Neuronal stem cell (in vitro differentiated cells): ENCODE measurements at regions not wholly inside any gene's neighbourhood (a gene's known extent, or its start where the extent isn't known, plus 50 kb on each side); places are given as distances from the start of the nearest gene placed in this dataset.

Source experiments
- DNase-seq: peaks from one replicate; pipeline ENCODE4 v3.0.0-alpha.2; 2013; ENCODE audit warnings: low spot score
- H2AFZ ChIP-seq: one replicate; pipeline ENCODE4 v1.6.1; 2013; ENCODE audit warnings: mild to moderate bottlenecking, low read length, inconsistent platforms
- H2AK5ac ChIP-seq: 2 replicates; pipeline ENCODE4 v1.6.1; 2013; ENCODE audit warnings: low read depth, mild to moderate bottlenecking, inconsistent platforms, low read length, moderate library complexity, mixed read lengths
- H2BK120ac ChIP-seq: 2 replicates; pipeline ENCODE4 v1.6.1; 2013; ENCODE audit warnings: low read depth, mild to moderate bottlenecking, inconsistent platforms, low read length, moderate library complexity, mixed read lengths
- H2BK12ac ChIP-seq: one replicate; pipeline ENCODE4 v1.6.1; 2013; ENCODE audit warnings: low read length, inconsistent platforms
- H2BK15ac ChIP-seq: 2 replicates; pipeline ENCODE4 v1.6.1; 2013; ENCODE audit warnings: mild to moderate bottlenecking, low read length, inconsistent platforms, mixed read lengths
- H2BK5ac ChIP-seq: one replicate; pipeline ENCODE4 v1.6.1; 2013; ENCODE audit warnings: inconsistent platforms, mild to moderate bottlenecking, low read length, moderate library complexity
- H3K14ac ChIP-seq: one replicate; pipeline ENCODE4 v1.6.1; 2013; ENCODE audit warnings: low read length, inconsistent platforms
- H3K18ac ChIP-seq: 2 replicates; pipeline ENCODE4 v1.6.1; 2013; ENCODE audit warnings: low read length, inconsistent platforms
- H3K23ac ChIP-seq: 2 replicates; pipeline ENCODE4 v1.6.1; 2013; ENCODE audit warnings: low read depth, mild to moderate bottlenecking, mixed read lengths, low read length, inconsistent platforms; ENCODE audit not compliant: poor library complexity
- H3K27ac ChIP-seq: replicated peaks from 3 replicates; pipeline ENCODE4 v1.5.1; 2013; ENCODE audit warnings: low read length, inconsistent platforms
- H3K27me3 ChIP-seq, 3 experiments: 2 replicates each; pipeline ENCODE4 v1.6.1; 2013; ENCODE audit warnings: low read length in 3 of 3, mild to moderate bottlenecking in 2 of 3, inconsistent platforms in 1 of 3, low read depth in 1 of 3, mixed read lengths in 1 of 3, moderate library complexity in 1 of 3; ENCODE audit not compliant: control insufficient read depth in 3 of 3, insufficient read depth in 3 of 3
- H3K36me3 ChIP-seq, 2 donors: replicated peaks in 1 of 2; 2 replicates each; pipeline ENCODE4 v1.6.1; 2013; ENCODE audit warnings: low read length in 2 of 2; ENCODE audit not compliant: control insufficient read depth in 2 of 2, insufficient read depth in 2 of 2
- H3K4ac ChIP-seq: 2 replicates; pipeline ENCODE4 v1.6.1; 2013; ENCODE audit warnings: inconsistent platforms, mild to moderate bottlenecking, low read length, moderate library complexity
- H3K4me1 ChIP-seq, 2 donors: 1 replicate in 1 of 2; 2 replicates in 1 of 2; pipeline ENCODE4 v1.6.1; 2013; ENCODE audit warnings: low read length in 2 of 2, low read depth in 1 of 2; ENCODE audit not compliant: control insufficient read depth in 2 of 2, insufficient read depth in 1 of 2
- H3K4me2 ChIP-seq: one replicate; pipeline ENCODE4 v1.6.1; 2013; ENCODE audit warnings: mild to moderate bottlenecking, low read length, inconsistent platforms; ENCODE audit not compliant: insufficient read depth, poor library complexity, severe bottlenecking
- H3K4me3 ChIP-seq, 2 donors: 2 replicates each; pipeline ENCODE4 v1.5.1; 2013; ENCODE audit warnings: low read length in 2 of 2, mild to moderate bottlenecking in 2 of 2, inconsistent platforms in 1 of 2, moderate library complexity in 1 of 2
- H3K79me1 ChIP-seq: one replicate; pipeline ENCODE4 v1.6.1; 2013; ENCODE audit warnings: low read depth, mild to moderate bottlenecking, inconsistent platforms, low read length, moderate library complexity
- H3K9ac ChIP-seq: one replicate; pipeline ENCODE4 v1.6.1; 2013; ENCODE audit warnings: mild to moderate bottlenecking, low read depth, low read length, inconsistent platforms; ENCODE audit not compliant: poor library complexity
- H3K9me3 ChIP-seq, 2 donors: replicated peaks in 1 of 2; 2 replicates each; pipeline versions ENCODE3 to v1.6.1; 2013; ENCODE audit warnings: low read length in 2 of 2, mild to moderate bottlenecking in 2 of 2, inconsistent platforms in 1 of 2, low read depth in 1 of 2, mixed read lengths in 1 of 2, moderate library complexity in 1 of 2; ENCODE audit not compliant: control insufficient read depth in 2 of 2, insufficient read depth in 1 of 2
- H4K8ac ChIP-seq: one replicate; pipeline ENCODE4 v1.6.1; 2013; ENCODE audit warnings: low read depth, mild to moderate bottlenecking, inconsistent platforms, low read length, moderate library complexity
- H4K91ac ChIP-seq: one replicate; pipeline ENCODE4 v1.6.1; 2013; ENCODE audit warnings: low read length, low read depth, mild to moderate bottlenecking, inconsistent platforms; ENCODE audit not compliant: poor library complexity
- WGBS, 2 donors: extraction: QIAGEN DNeasy Blood & Tissue Kit; methylation state at CpG; one replicate each; pipeline ENCODE4 v1.1.7; 2013; ENCODE audit warnings: missing lambda C conversion rate in 2 of 2, mixed read lengths in 1 of 2; ENCODE audit not compliant: insufficient read length in 2 of 2, insufficient replicate concordance in 1 of 2; ENCODE audit errors: extremely low coverage in 2 of 2; 5-methylcytosine and 5-hydroxymethylcytosine counted together

GRCh38 chr6:120918137-120918536 lies 416.1 kb downstream of the TBC1D32 start:
- Histone ChIP-seq H2BK120ac (no peak overlapping the region), H2BK5ac (no peak overlapping the region), H3K23ac (no peak overlapping the region), H3K79me1 (no peaks in the 10 kb centered on the region), H3K18ac (no peak overlapping the region), H2AK5ac (no peak overlapping the region), H3K9ac (no peak overlapping the region), H3K4ac (no peak overlapping the region), H4K8ac (no peak overlapping the region), H3K27ac (no peak overlapping the region), H3K4me1 (no peaks in the 10 kb centered on the region), H2AFZ (no peak overlapping the region), H3K4me3 (no peak overlapping the region), H4K91ac (no peak overlapping the region), H3K36me3 (no peaks in the 10 kb centered on the region), H2BK15ac (no peak overlapping the region), H2BK12ac (no peak overlapping the region), H3K14ac (no peak overlapping the region), H3K9me3 (peaks cover 0 to under 1% of the 10 kb centered on the region in 2 donors), H3K27me3 (no peaks in the 10 kb centered on the region), H3K4me2 (no peak overlapping the region)
- no peak for DNase-seq
- no CpG with 5 or more reads among the region's 1 CpG for WGBS, 2 donors

- Histone ChIP-seq H2AK5ac (no peak overlapping the region), H3K4me3 (no peak overlapping the region), H2AFZ (no peak overlapping the region), H3K27me3 (no peaks in the 10 kb centered on the region), H4K91ac (no peak overlapping the region), H3K27ac (no peak overlapping the region), H2BK12ac (no peak overlapping the region), H3K4me1 (no peaks in the 10 kb centered on the region), H3K9me3 (no peaks in the 10 kb centered on the region), H3K18ac (no peak overlapping the region), H3K36me3 (no peaks in the 10 kb centered on the region), H4K8ac (no peak overlapping the region), H2BK120ac (no peak overlapping the region), H3K9ac (no peak overlapping the region), H3K4ac (no peak overlapping the region), H3K14ac (no peak overlapping the region), H3K23ac (no peak overlapping the region), H3K79me1 (no peaks in the 10 kb centered on the region), H2BK5ac (no peak overlapping the region), H2BK15ac (no peak overlapping the region), H3K4me2 (no peak overlapping the region)
- no CpG with 5 or more reads among the region's 2 CpGs for WGBS, 2 donors
- no peak for DNase-seq
Observed at GRCh38 chr6:120916844-120917243, 417.4 kb downstream of the TBC1D32 start.

GRCh38 chr6:120913486-120913885 lies 420.8 kb downstream of the TBC1D32 start:
- Histone ChIP-seq H3K4me2 (no peak overlapping the region), H3K4ac (no peak overlapping the region), H2AK5ac (no peak overlapping the region), H2BK12ac (no peak overlapping the region), H3K79me1 (no peaks in the 10 kb centered on the region), H3K9ac (no peak overlapping the region), H2AFZ (no peak overlapping the region), H3K23ac (no peak overlapping the region), H3K9me3 (no peaks in the 10 kb centered on the region), H3K4me1 (no peaks in the 10 kb centered on the region), H3K27me3 (no peaks in the 10 kb centered on the region), H2BK5ac (no peak overlapping the region), H3K4me3 (no peak overlapping the region), H3K18ac (no peak overlapping the region), H3K36me3 (no peaks in the 10 kb centered on the region), H4K91ac (no peak overlapping the region), H3K27ac (no peak overlapping the region), H2BK15ac (no peak overlapping the region), H3K14ac (no peak overlapping the region), H2BK120ac (no peak overlapping the region), H4K8ac (no peak overlapping the region)
- no CpG with 5 or more reads among the region's 1 CpG for WGBS, 2 donors
- DNase-seq, result no peak

- Histone ChIP-seq H3K4me3 (no peak overlapping the region), H3K23ac (no peak overlapping the region), H2BK5ac (no peak overlapping the region), H2AFZ (no peak overlapping the region), H2BK120ac (no peak overlapping the region), H3K18ac (no peak overlapping the region), H2AK5ac (no peak overlapping the region), H3K27ac (no peak overlapping the region), H2BK12ac (no peak overlapping the region), H3K9me3 (no peaks in the 10 kb centered on the region), H3K27me3 (no peaks in the 10 kb centered on the region), H3K4me1 (no peaks in the 10 kb centered on the region), H3K14ac (no peak overlapping the region), H4K91ac (no peak overlapping the region), H3K9ac (no peak overlapping the region), H2BK15ac (no peak overlapping the region), H3K4me2 (no peak overlapping the region), H3K79me1 (no peaks in the 10 kb centered on the region), H4K8ac (no peak overlapping the region), H3K4ac (no peak overlapping the region), H3K36me3 (no peaks in the 10 kb centered on the region)
- no CpG with 5 or more reads among the region's 5 CpGs for WGBS, 2 donors
- no peak for DNase-seq
Observed at GRCh38 chr6:120908767-120909166, 425.5 kb downstream of the TBC1D32 start.
